ENCODE measurements at regions not wholly inside any gene's neighbourhood (a gene's known extent, or its start where the extent isn't known, plus 50 kb on each side); places are given as distances from the start of the nearest gene placed in this dataset.

DNA sequence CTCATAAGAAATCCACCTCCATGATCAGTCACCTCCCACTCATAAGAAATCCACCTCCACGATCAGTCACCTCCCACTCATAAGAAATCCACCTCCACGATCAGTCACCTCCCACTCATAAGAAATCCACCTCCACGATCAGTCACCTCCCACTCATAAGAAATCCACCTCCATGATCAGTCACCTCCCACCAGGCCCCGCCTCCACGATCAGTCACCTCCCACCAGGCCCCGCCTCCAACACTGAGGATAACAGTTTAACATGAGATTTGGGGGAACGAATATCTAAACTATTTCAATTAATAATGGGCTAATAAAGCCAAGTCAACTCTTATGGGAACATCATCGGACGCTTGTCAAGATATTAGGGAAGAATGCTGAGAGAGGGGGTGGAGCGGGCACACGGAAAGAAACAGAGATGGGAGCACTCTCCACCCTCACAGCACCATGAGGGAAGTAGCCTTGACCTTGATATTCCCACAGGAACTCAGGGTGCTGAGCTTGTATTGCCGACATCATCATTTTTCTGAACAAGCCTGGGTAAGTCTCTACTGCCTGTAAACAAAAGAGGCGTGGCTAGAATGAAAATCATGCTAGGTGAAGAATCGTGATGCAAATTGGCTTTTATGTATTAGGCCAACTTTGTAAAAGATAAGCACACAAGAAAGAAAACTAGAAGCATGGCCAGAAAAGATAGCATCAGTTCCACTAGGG, 303.5 kb upstream of the KLF6 start:
- DNase-seq (ENCODE audit: low read depth in 3 of 3, low spot score in 1 of 3) = peak in 1 of 3 donors; percentile 9

DNA sequence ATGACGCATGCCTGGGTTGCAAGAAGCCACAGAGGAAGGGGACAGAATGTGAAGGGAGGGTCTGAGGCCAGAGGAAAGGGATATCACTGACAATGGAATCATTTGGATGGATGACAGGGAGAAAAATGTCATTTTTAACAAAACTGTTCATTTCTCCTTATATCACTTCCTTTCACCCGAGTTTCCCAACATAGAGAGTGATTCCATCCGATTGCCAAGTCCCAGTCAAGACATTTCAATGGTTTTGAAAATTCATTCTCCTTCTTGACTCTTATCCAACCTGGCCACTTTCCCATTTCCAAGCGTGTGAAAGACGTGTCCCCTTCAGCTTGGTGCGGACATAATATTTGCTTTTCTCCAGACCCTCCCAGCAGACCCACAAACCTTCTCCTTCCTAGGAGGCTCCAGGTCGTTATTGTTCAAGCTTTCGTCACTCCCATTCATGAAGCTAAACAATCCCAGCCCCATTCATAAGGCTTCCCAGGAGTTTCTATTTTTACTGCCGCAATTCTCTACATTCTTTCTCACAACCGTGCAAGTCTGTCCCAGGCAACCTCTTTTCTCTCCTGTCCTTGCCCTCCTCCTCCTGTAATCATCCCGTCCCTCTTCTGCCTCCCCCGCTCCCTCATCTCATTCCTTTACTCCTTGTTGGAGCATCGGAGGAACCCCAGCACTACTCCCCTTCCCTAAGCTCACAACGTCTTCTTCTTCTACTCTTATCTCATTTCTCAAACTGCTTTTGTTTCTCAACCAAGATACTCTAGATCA, 301.3 kb upstream of the KLF6 start:
- DNase-seq (ENCODE audit: low read depth in 3 of 3, low spot score in 1 of 3) = no peak

DNA sequence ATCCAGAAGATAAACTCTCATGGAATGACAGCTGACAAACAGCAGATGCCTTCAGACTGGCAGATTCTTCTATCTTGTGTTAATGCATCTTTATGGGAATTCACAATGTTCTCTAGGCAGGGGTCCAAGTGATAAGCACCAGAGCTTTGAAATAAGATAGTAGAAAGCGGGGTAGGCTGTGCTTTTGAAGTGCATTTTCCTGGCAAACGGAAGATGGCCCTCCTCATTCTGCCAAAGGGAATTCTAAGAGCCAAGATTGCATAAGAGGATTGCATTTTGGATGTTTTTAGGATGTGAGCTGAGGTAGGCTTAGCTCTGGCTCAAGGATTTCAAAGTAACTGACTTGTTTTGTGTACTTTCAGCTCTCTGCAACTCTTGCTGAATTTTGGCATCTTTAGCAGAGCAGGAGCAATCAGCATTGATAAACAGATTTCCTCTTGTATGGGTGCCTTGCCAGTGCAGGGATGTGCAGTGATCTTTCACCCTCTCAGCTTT, 298.5 kb upstream of the KLF6 start:
- no peak for DNase-seq (ENCODE audit: low read depth in 3 of 3, low spot score in 1 of 3)

DNA sequence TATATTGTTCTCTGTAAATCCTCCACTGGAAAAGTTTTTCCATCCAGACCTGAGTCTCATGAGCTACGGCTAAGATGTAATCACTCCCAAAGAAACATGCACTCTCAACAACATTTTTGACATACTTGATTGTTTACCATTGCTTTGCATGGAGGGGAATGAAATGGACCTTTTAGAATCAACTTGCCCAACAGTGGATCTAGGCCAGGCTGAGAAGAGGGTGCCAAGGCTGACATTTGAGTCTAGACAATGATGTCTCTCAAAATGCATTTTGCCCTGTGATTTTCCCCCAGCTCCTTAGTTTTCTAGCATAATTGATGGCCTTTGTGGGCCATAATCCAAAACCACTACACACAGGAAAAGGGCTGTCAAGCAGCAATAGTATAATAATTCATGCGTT, 297.9 kb upstream of the KLF6 start:
- no peak for DNase-seq (ENCODE audit: low read depth in 3 of 3, low spot score in 1 of 3)

DNA sequence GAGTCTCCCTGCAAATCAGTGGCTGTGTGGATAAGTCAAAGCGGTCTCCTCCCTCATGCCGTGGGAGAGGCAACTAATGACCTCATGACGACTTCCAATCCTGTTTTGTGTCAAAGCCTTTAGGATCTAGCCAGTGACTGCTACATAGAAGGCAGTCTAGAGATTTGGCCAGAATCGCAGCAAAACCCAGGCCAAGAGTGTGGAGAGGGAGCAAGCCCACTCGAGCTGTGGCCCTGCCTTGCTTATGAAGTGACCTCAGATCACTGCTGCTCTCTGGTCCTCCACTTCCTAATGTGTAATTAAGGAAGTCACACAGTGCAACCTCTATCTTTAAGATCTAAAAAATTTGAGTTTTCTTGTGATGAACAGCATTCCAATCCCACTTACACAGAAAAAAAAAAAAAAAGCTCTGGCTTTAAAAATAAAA, 296.7 kb upstream of the KLF6 start:
- no peak for DNase-seq (ENCODE audit: low read depth in 3 of 3, low spot score in 1 of 3)

GRCh38 chr10:4080225-4080805, 295.3 kb upstream of the KLF6 start:
- DNase-seq (ENCODE audit: low read depth in 3 of 3, low spot score in 1 of 3) = no peak

DNA sequence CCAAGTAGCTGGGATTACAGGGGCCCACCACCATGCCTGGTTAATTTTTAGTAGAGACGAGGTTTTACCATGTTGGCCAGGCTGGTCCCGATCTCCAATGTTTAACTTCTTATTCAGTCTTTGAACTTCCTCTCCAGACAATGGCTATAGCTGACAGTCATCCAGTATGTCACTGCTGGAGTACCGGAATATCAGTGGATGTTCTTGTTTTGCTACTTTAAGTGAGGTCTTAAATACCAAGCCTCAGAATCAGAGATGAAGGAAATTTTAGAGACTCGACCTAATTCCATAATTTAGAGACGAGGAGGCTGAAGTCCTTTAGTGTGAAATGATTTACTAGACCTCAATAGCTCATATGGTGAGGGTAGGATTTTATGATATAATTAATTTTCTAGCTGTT, 294.8 kb upstream of the KLF6 start:
- DNase-seq (ENCODE audit: low read depth in 3 of 3, low spot score in 1 of 3) = no peak

GRCh38 chr10:4077804-4078203, 292.8 kb upstream of the KLF6 start:
- no peak for DNase-seq (ENCODE audit: low read depth in 3 of 3, low spot score in 1 of 3)

GRCh38 chr10:4076983-4077382, 292.0 kb upstream of the KLF6 start:
- no peak for DNase-seq (ENCODE audit: low read depth in 3 of 3, low spot score in 1 of 3)

- no peak for DNase-seq (ENCODE audit: low read depth in 3 of 3, low spot score in 1 of 3)
Observed at GRCh38 chr10:4075443-4075842, 290.4 kb upstream of the KLF6 start.

- DNase-seq (ENCODE audit: low read depth in 3 of 3, low spot score in 1 of 3) = no peak
Observed at GRCh38 chr10:4074545-4075407, 289.8 kb upstream of the KLF6 start.

GRCh38 chr10:4073912-4074311, 288.9 kb upstream of the KLF6 start:
- no peak for DNase-seq (ENCODE audit: low read depth in 3 of 3, low spot score in 1 of 3)

DNA sequence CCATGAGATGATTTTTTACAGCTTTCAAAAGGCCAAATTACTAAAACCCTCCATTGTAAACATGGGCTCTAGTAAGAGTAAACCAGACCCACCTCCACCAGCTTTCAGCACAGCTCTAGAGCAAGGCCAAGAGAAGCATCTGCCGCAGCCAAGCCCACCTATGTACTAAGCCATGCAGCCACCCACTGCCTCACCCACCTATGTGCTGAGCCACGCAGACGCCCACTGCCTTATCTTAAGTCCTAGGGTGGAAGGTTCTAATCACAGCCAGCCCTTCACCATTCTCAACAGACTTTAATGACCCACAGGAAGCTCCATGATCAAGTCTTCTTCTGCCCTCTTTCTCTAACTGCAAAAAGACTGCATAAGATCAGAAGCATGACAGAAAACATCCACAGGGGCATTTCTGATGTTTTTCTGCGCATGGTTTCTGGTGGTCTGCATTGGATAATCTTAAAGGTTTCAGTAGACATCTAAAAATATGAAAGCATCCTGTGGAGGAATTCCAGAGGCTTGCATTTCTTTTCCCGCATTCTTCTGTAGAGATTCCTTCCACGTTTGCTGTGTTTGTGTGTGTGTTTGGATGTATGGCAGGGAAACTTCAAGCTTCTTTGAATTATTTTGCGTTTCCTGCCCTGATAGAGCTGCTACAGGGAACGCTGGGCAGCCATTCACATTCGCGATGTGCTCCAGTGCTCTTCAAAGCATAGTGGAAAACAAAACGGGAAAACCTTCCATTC, 286.1 kb upstream of the KLF6 start:
- DNase-seq (ENCODE audit: low read depth in 3 of 3, low spot score in 1 of 3) = no peak

GRCh38 chr10:4070184-4070583, 285.2 kb upstream of the KLF6 start:
- DNase-seq (ENCODE audit: low read depth in 3 of 3, low spot score in 1 of 3) = no peak

DNA sequence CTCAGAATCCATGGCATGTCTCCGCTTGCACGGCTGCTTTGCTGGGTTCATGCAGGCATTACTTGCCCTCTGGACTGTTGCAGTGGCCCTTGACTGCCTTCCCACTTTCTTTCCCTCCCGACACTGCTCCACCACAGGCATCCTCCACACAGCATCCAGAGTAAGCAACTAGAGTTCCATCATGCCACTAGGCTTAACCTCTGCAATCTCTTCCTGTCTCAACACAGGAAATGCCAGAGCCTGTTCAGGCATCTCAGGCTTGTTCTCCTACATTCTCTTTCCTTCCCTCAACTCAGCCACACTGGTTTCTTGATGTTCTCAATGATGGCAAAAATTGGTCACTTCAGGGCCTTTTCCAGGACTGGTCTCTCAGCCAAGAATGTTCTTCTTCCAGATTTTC, 284.5 kb upstream of the KLF6 start:
- no peak for DNase-seq (ENCODE audit: low read depth in 3 of 3, low spot score in 1 of 3)

- DNase-seq (ENCODE audit: low read depth in 3 of 3, low spot score in 1 of 3) = no peak
Observed at GRCh38 chr10:4068629-4069028, 283.6 kb upstream of the KLF6 start.

DNA sequence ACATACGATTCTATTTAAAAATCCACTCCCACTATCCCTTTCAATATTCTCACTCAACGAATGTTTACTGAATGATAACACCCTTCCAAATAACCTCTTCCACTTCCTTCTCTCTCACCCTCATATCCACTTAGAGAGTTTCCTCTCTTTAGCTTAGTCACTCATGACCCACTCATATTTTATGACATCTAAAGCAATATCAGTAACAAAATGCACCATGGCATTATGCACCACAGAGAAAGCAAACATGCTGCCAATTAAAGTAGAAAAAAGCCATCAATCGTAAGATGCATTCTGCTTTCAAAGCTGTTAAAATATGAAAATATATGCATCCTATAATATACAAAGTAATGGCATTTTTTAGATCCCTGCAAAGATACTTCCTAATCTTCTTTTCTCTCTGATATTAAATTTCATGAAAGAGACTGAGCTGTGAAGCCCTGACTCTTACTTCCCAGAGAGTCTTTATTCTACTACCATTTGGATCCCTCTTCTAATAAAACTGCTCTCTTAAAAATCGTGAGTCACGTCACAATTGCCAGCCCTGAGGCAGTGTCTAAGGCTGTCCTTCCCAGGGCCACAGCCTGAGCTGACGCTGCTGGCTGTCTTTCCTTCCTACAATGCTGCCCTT, 283.0 kb upstream of the KLF6 start:
- no peak for DNase-seq (ENCODE audit: low read depth in 3 of 3, low spot score in 1 of 3)

DNA sequence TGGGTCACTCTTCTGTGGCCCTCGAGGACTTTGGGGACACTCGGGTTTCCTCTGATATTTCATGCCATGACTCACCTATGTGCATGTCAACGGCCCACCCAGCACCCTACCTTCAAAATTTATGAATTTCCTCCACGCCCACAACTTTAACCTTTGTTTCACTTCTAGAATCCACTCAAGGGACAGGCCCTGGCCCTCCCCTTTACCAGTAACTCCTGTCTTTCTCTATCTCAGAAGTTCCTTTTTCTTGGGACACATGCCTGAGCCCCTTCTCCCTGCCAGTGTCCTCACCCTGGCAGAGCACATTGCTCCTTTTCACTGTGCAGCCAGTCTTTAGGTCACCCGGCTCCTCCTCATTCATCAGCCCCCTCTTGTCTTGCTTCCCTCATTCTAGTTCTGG, 282.5 kb upstream of the KLF6 start:
- no peak for DNase-seq (ENCODE audit: low read depth in 3 of 3, low spot score in 1 of 3)

- no peak for DNase-seq (ENCODE audit: low read depth in 3 of 3, low spot score in 1 of 3)
Observed at GRCh38 chr10:4066581-4067390, 281.8 kb upstream of the KLF6 start.

Data from stimulated activated CD4-positive, alpha-beta T cell treated with anti-CD3 and anti-CD28 coated beads, TNF-alpha, amount 100 ng/mL, for 1 hour (primary cell).